ENCODE measurements at regions not wholly inside any gene's neighbourhood (a gene's known extent, or its start where the extent isn't known, plus 50 kb on each side); places are given as distances from the start of the nearest gene placed in this dataset.

GRCh38 chr12:4824380-4824779 is 85.3 kb upstream of the KCNA1 start:
- H3K9me3 Mint-ChIP-seq: no peaks in the 10 kb centered on the region
- Histone ChIP-seq H2AFZ (no peak overlapping the region), H3K4me3 (no peak overlapping the region), H3K27ac (ENCODE audit: low read depth) (no peak overlapping the region), H3K36me3 (ENCODE audit: insufficient read depth) (peaks cover 5% of the 10 kb centered on the region; the same call in 1 of the 2 replicates), H3K9me2 (ENCODE audit: insufficient read depth) (no peaks in the 10 kb centered on the region), H3K4me1 (ENCODE audit: insufficient read depth) (no peaks in the 10 kb centered on the region), H3K79me2 (replicated peaks; ENCODE audit: insufficient read depth) (no peaks in the 10 kb centered on the region), H3K4me2 (no peak overlapping the region), H3F3A (replicated peaks; ENCODE audit: low read depth) (no peaks in the 10 kb centered on the region), H4K20me1 (replicated peaks; ENCODE audit: insufficient read depth) (no peaks in the 10 kb centered on the region; the same call in none of the 2 replicates), H3K27me3 (ENCODE audit: insufficient read depth) (no peaks in the 10 kb centered on the region)
- DNase-seq (ENCODE audit: low spot score): no peak
- H3K27me3 Mint-ChIP-seq (ENCODE audit: insufficient read depth, low read depth, poor library complexity): peaks cover 5% of the 10 kb centered on the region
- no peaks in the 10 kb centered on the region for H3K36me3 Mint-ChIP-seq (ENCODE audit: low read depth)
- no peak for ATAC-seq
- no peak for TF ChIP-seq ZNF114 (CRISPR knock-in tag; IDR thresholded peaks at IDR 0.05)
- H3K4me1 Mint-ChIP-seq: no peaks in the 10 kb centered on the region
- no peak overlapping the region for H3K4me3 Mint-ChIP-seq
- H3K27ac Mint-ChIP-seq: no peak overlapping the region

- no peaks in the 10 kb centered on the region; the same call in 2 of the 3 replicates for H3K4me1 Mint-ChIP-seq
- no peaks in the 10 kb centered on the region for H3K36me3 Mint-ChIP-seq (ENCODE audit: low read depth)
- H2AFZ ChIP-seq: no peak overlapping the region
- H3K79me2 ChIP-seq (replicated peaks; ENCODE audit: insufficient read depth): no peaks in the 10 kb centered on the region
- no peak for DNase-seq (ENCODE audit: low spot score)
- no peak overlapping the region for H3K27ac Mint-ChIP-seq
- no peaks in the 10 kb centered on the region for H3K9me3 Mint-ChIP-seq
- H4K20me1 ChIP-seq (replicated peaks; ENCODE audit: insufficient read depth): no peaks in the 10 kb centered on the region; the same call in none of the 2 replicates
- H3K27me3 ChIP-seq (ENCODE audit: insufficient read depth): no peaks in the 10 kb centered on the region
- no peak for ATAC-seq
- no peak overlapping the region for H3K4me2 ChIP-seq
- no peak overlapping the region for H3K4me3 ChIP-seq
- no peak overlapping the region for H3K4me3 Mint-ChIP-seq
- H3K9me2 ChIP-seq (ENCODE audit: insufficient read depth): no peaks in the 10 kb centered on the region
- H3K4me1 ChIP-seq (ENCODE audit: insufficient read depth): no peaks in the 10 kb centered on the region
- H3K27me3 Mint-ChIP-seq (ENCODE audit: insufficient read depth, low read depth, poor library complexity): peaks cover 5% of the 10 kb centered on the region
- H3K36me3 ChIP-seq (ENCODE audit: insufficient read depth): peaks cover 5% of the 10 kb centered on the region; the same call in 1 of the 2 replicates
- H3F3A ChIP-seq (replicated peaks; ENCODE audit: low read depth): no peaks in the 10 kb centered on the region
- H3K27ac ChIP-seq (ENCODE audit: low read depth): no peak overlapping the region
- no peak for TF ChIP-seq REST (IDR thresholded peaks at IDR 0.05; ENCODE audit: unreplicated experiment)
- no peak for TF ChIP-seq ZNF462 (CRISPR knock-in tag; IDR thresholded peaks at IDR 0.05)
- TF ChIP-seq CREB1 (CRISPR knock-in tag; IDR thresholded peaks at IDR 0.05; ENCODE audit: low read depth): no peak
- TF ChIP-seq ZNF114 (CRISPR knock-in tag; IDR thresholded peaks at IDR 0.05): no peak
- no peak for TF ChIP-seq EZH2 (IDR thresholded peaks at IDR 0.05; ENCODE audit: low read depth, unreplicated experiment)
- no peak for TF ChIP-seq CTCF (conservative IDR thresholded peaks at IDR 0.05; ENCODE audit: low read depth in 2 of 2)
- no peak for TF ChIP-seq ZNF331 (CRISPR knock-in tag; IDR thresholded peaks at IDR 0.05; ENCODE audit: low read depth)
- no peak for TF ChIP-seq POLR2AphosphoS5 (IDR thresholded peaks at IDR 0.05; ENCODE audit: low read depth)
Measured at GRCh38 chr12:4825011-4825858, 84.5 kb upstream of the KCNA1 start.

Measured in GM23338 (cell line).